ENCODE measurements at regions not wholly inside any gene's neighbourhood (a gene's known extent, or its start where the extent isn't known, plus 50 kb on each side); places are given as distances from the start of the nearest gene placed in this dataset.
"Not testable (repeated sequence)": the region's sequence is repeated elsewhere in the genome, so short reads cannot be mapped to it uniquely, and the experiment has no call there.

GRCh38 chr13:65936249-65936648, 1293.9 kb downstream of the PCDH9 start:
- no peak for DNase-seq

- no peak for DNase-seq
These were observed 1297.4 kb downstream of the PCDH9 start for GRCh38 chr13:65932587-65933239.

- DNase-seq: no peak
These were observed 1298.1 kb downstream of the PCDH9 start for GRCh38 chr13:65932013-65932412.

- DNase-seq: no peak
These were observed 1300.7 kb downstream of the PCDH9 start for GRCh38 chr13:65929436-65929835.

- DNase-seq: no peak
These were observed 1303.4 kb downstream of the PCDH9 start for GRCh38 chr13:65926750-65927171.

GRCh38 chr13:65922846-65923245, 1307.3 kb downstream of the PCDH9 start:
- not testable (repeated sequence) for DNase-seq

GRCh38 chr13:65921933-65922332, 1308.2 kb downstream of the PCDH9 start:
- no peak for DNase-seq

- peak; percentile 33 for DNase-seq
These were observed 1312.4 kb downstream of the PCDH9 start for GRCh38 chr13:65917731-65918130.

- DNase-seq: no peak
These were observed 1314.9 kb downstream of the PCDH9 start for GRCh38 chr13:65915195-65915594.

- DNase-seq: no peak
These were observed 1315.4 kb downstream of the PCDH9 start for GRCh38 chr13:65914716-65915115.

GRCh38 chr13:65913173-65913572, 1317.0 kb downstream of the PCDH9 start:
- DNase-seq: peak; percentile 32

GRCh38 chr13:65912516-65912915, 1317.6 kb downstream of the PCDH9 start:
- no peak for DNase-seq

GRCh38 chr13:65911546-65912193, 1318.5 kb downstream of the PCDH9 start:
- DNase-seq: no peak

- DNase-seq: no peak
These were observed 1320.6 kb downstream of the PCDH9 start for GRCh38 chr13:65909501-65909900.

- DNase-seq: no peak
These were observed 1322.2 kb downstream of the PCDH9 start for GRCh38 chr13:65907666-65908525.

- DNase-seq: no peak
These were observed 1328.4 kb downstream of the PCDH9 start for GRCh38 chr13:65901723-65902122.

GRCh38 chr13:65894049-65894448, 1336.1 kb downstream of the PCDH9 start:
- no peak for DNase-seq

- no peak for DNase-seq
These were observed 1337.3 kb downstream of the PCDH9 start for GRCh38 chr13:65892859-65893258.

- DNase-seq: no peak
These were observed 1340.8 kb downstream of the PCDH9 start for GRCh38 chr13:65889368-65889767.

- no peak for DNase-seq
These were observed 1347.3 kb downstream of the PCDH9 start for GRCh38 chr13:65882810-65883209.

- no peak for DNase-seq
These were observed 1348.5 kb downstream of the PCDH9 start for GRCh38 chr13:65881561-65882155.

- no peak for DNase-seq
These were observed 1355.1 kb downstream of the PCDH9 start for GRCh38 chr13:65875031-65875430.

GRCh38 chr13:65872448-65872847, 1357.7 kb downstream of the PCDH9 start:
- DNase-seq: no peak
